A673 (cell line): ENCODE measurements at regions not wholly inside any gene's neighbourhood (a gene's known extent, or its start where the extent isn't known, plus 50 kb on each side); places are given as distances from the start of the nearest gene placed in this dataset.

ENCODE experiments used
- BruUV-seq: library from RNA; stranded (reverse); fragments of 400-500 nt; replicated peaks from 2 replicates; lab custom pipeline; 2021; lab: Mats Ljungman, UMichigan
- CTCF ChIA-PET: fragments of 300-600 bp; sonication (Branson Sonifier 250); formaldehyde crosslinking; loops from one replicate; lab custom pipeline; 2022; ENCODE audit warnings: antibody characterized with exemption; lab: Charles Lee
- POLR2A ChIA-PET: fragments of 300-600 bp; sonication (Branson Sonifier 250); formaldehyde crosslinking; loops from one replicate; lab custom pipeline; 2022; ENCODE audit warnings: antibody characterized with exemption; ENCODE audit not compliant: low non-redundant PET; lab: Charles Lee
- DNase-seq: peaks from one replicate; pipeline ENCODE4 v3.0.0-alpha.2; 2015; ENCODE audit warnings: low spot score
- H3K27ac ChIP-seq: fragments of 200-600 bp; sonication (generic); 2 replicates; pipeline ENCODE4 v1.5.1; 2016; ENCODE audit warnings: mixed run types, low read depth, mild to moderate bottlenecking, mixed read lengths, antibody characterized with exemption, low read length; ENCODE audit not compliant: poor library complexity, severe bottlenecking
- H3K27me3 ChIP-seq: fragments of 200-600 bp; sonication (generic); replicated peaks from 2 replicates; pipeline ENCODE4 v1.6.1; 2017; ENCODE audit warnings: mixed run types, low read depth, mild to moderate bottlenecking, mixed read lengths, antibody characterized with exemption, low read length; ENCODE audit not compliant: insufficient read depth, poor library complexity
- H3K36me3 ChIP-seq: fragments of 200-600 bp; sonication (generic); 2 replicates; pipeline ENCODE4 v1.6.1; 2016; ENCODE audit warnings: mixed run types, mild to moderate bottlenecking, mixed read lengths, antibody characterized with exemption, low read length; ENCODE audit not compliant: insufficient read depth, poor library complexity, severe bottlenecking
- H3K4me1 ChIP-seq: fragments of 200-600 bp; sonication (generic); 2 replicates; pipeline ENCODE4 v1.6.1; 2017; ENCODE audit warnings: mixed run types, mild to moderate bottlenecking, mixed read lengths, antibody characterized with exemption, low read length; ENCODE audit not compliant: insufficient read depth, poor library complexity, severe bottlenecking
- H3K4me3 ChIP-seq: fragments of 200-600 bp; sonication (generic); 2 replicates; pipeline ENCODE4 v1.5.1; 2016; ENCODE audit warnings: low read depth, mixed run types, mild to moderate bottlenecking, mixed read lengths, low read length; ENCODE audit not compliant: poor library complexity, severe bottlenecking
- H3K9me3 ChIP-seq: fragments of 200-600 bp; sonication (generic); 2 replicates; pipeline ENCODE4 v1.6.1; 2016; ENCODE audit warnings: mixed run types, low read depth, mild to moderate bottlenecking, mixed read lengths, antibody characterized with exemption, low read length; ENCODE audit not compliant: poor library complexity, severe bottlenecking
- CTCF ChIP-seq: fragments of 300-800, 200-600 bp; sonication (generic); conservative IDR thresholded peaks from 2 replicates; pipeline ENCODE4 v1.5.1; 2017; ENCODE audit warnings: low read depth, mild to moderate bottlenecking, antibody characterized with exemption, low read length, moderate library complexity, mixed read lengths
- EZH2 ChIP-seq: fragments of 200-600 bp; sonication (generic); IDR thresholded peaks from 2 replicates; pipeline ENCODE4 v1.6.1; 2017; ENCODE audit warnings: borderline replicate concordance, low read depth, mild to moderate bottlenecking, mixed read lengths, antibody characterized with exemption, low read length; ENCODE audit not compliant: poor library complexity, severe bottlenecking
- intact Hi-C: fragments of 100-400 bp; cut with micrococcal nuclease; formaldehyde crosslinking; loops from one replicate; pipeline ENCODE4 v1.10.0; 2022; ENCODE audit not compliant: unreplicated experiment

- Histone ChIP-seq H3K4me1 (no peaks in the 10 kb centered on the region), H3K27me3 (peaks cover 25% of the 10 kb centered on the region), H3K9me3 (no peaks in the 10 kb centered on the region), H3K4me3 (no peak overlapping the region), H3K36me3 (no peaks in the 10 kb centered on the region), H3K27ac (no peak overlapping the region)
- ChIA-PET POLR2A (no interaction called here), CTCF (no interaction called here)
- intact Hi-C loops: no loop called here
- TF ChIP-seq CTCF: no peak
- no peak for TF ChIP-seq EZH2
- no peak for DNase-seq
- no TSS peak for BruUV-seq
Measured at GRCh38 chr2:236654496-236654895, 84.9 kb downstream of the ACKR3 start.

- Histone ChIP-seq H3K4me3 (no peak overlapping the region), H3K27me3 (peaks cover 34% of the 10 kb centered on the region), H3K9me3 (no peaks in the 10 kb centered on the region), H3K4me1 (no peaks in the 10 kb centered on the region), H3K36me3 (no peaks in the 10 kb centered on the region), H3K27ac (no peak overlapping the region)
- CTCF ChIA-PET: no interaction called here
- intact Hi-C loops: no loop called here
- no peak for TF ChIP-seq CTCF
- BruUV-seq: no TSS peak
- POLR2A ChIA-PET: no interaction called here
- DNase-seq: no peak
Measured at GRCh38 chr2:236656166-236656565, 86.5 kb downstream of the ACKR3 start.

- ChIA-PET CTCF (no interaction called here), POLR2A (no interaction called here)
- intact Hi-C loops: no loop called here
- DNase-seq: no peak
- Histone ChIP-seq H3K4me3 (no peak overlapping the region), H3K4me1 (no peaks in the 10 kb centered on the region), H3K27ac (no peak overlapping the region), H3K9me3 (no peaks in the 10 kb centered on the region), H3K27me3 (peaks cover 39% of the 10 kb centered on the region), H3K36me3 (no peaks in the 10 kb centered on the region)
- BruUV-seq: no TSS peak
- no peak for TF ChIP-seq EZH2
- no peak for TF ChIP-seq CTCF
Measured at GRCh38 chr2:236656721-236657120, 87.1 kb downstream of the ACKR3 start.
